Stomach (tissue), 4 donors: ENCODE measurements at regions not wholly inside any gene's neighbourhood (a gene's known extent, or its start where the extent isn't known, plus 50 kb on each side); places are given as distances from the start of the nearest gene placed in this dataset.

Experiments
- CTCF ChIP-seq, 7 experiments: fragments of 450-650 bp in 4 of 7; fragments of 200-600 bp in 3 of 7; sonication (generic) in 3 of 7; IDR thresholded peaks; one replicate each; pipeline ENCODE4 v1.5.1; 2016 to 2019; ENCODE audit warnings: antibody characterized with exemption in 7 of 7, control low read depth in 2 of 7, mild to moderate bottlenecking in 1 of 7
- EP300 ChIP-seq: sonication (generic); formaldehyde crosslinking; IDR thresholded peaks from one replicate; pipeline ENCODE4 v1.6.1; 2017; ENCODE audit warnings: antibody characterized with exemption
- POLR2A ChIP-seq, 4 donors: fragments of 450-650 bp; IDR thresholded peaks; one replicate each; pipeline ENCODE4 v1.6.1; 2016; ENCODE audit warnings: antibody characterized with exemption in 4 of 4, control low read depth in 2 of 4, mild to moderate bottlenecking in 1 of 4, moderate library complexity in 1 of 4
- POLR2AphosphoS5 ChIP-seq, 3 donors: sonication (generic); formaldehyde crosslinking; IDR thresholded peaks; one replicate each; pipeline ENCODE4 v1.6.1; 2016; ENCODE audit warnings: antibody characterized with exemption in 3 of 3

DNA sequence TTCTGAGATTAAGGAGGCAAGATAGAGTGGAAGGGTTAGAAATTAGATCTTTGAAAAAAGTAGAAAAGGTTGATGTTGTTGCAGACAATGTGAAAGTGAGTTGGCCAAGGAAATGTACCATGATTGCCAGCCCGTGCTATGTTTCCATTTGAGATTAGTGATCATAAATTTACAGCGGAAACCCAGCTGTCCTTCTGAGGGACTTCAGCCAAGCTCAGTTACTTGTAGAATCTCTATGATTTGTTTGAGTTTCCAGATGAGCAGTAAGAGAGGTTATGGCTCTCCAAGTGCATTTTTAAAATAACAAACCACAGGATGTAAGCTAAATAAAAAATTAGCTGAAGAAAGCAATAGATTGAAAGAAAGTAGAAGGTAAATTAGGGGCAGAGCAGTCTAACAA is 54.2 kb upstream of the RBMS3 start:
- TF ChIP-seq POLR2A (IDR thresholded peaks at IDR 0.05) (no peak), CTCF (IDR thresholded peaks at IDR 0.05) (no peak), POLR2AphosphoS5 (IDR thresholded peaks at IDR 0.05) (no peak), EP300 (no peak)
